Colonic mucosa (tissue), 4 donors: ENCODE measurements at regions not wholly inside any gene's neighbourhood (a gene's known extent, or its start where the extent isn't known, plus 50 kb on each side); places are given as distances from the start of the nearest gene placed in this dataset.

ENCODE experiments used
- DNase-seq: peaks from one replicate; pipeline ENCODE4 v3.0.0-alpha.2; 2020
- H3K27ac ChIP-seq: fragments of 200-600 bp; one replicate; pipeline ENCODE4 v1.8.0; 2021
- H3K27me3 ChIP-seq: fragments of 200-600 bp; one replicate; pipeline ENCODE4 v1.8.0; 2021
- H3K36me3 ChIP-seq: fragments of 200-600 bp; one replicate; pipeline ENCODE4 v1.8.0; 2021
- H3K4me1 ChIP-seq: fragments of 200-600 bp; one replicate; pipeline ENCODE4 v1.8.0; 2021; ENCODE audit warnings: mild to moderate bottlenecking
- H3K4me3 ChIP-seq: fragments of 200-600 bp; one replicate; pipeline ENCODE4 v1.8.0; 2021
- H3K9ac ChIP-seq, 2 donors: one replicate each; pipeline ENCODE4 v1.7.0; 2013; ENCODE audit warnings: control low read depth in 2 of 2, low read depth in 2 of 2, low read length in 2 of 2
- H3K9me3 ChIP-seq: fragments of 200-600 bp; one replicate; pipeline ENCODE4 v1.8.0; 2021
- CTCF ChIP-seq: fragments of 200-600 bp; IDR thresholded peaks from one replicate; pipeline ENCODE4 v1.8.0; 2022; ENCODE audit warnings: antibody characterized with exemption, mild to moderate bottlenecking
- intact Hi-C: fragments of 100-400 bp; cut with DNase I; formaldehyde crosslinking; loops from one replicate; pipeline ENCODE4 v1.14.1; 2022
- donor health status: healthy.
- donor health status: DM: no; HTN: no; CAD: no.
- donor health status: DM: no; HTN: no; CAD: no.

DNA sequence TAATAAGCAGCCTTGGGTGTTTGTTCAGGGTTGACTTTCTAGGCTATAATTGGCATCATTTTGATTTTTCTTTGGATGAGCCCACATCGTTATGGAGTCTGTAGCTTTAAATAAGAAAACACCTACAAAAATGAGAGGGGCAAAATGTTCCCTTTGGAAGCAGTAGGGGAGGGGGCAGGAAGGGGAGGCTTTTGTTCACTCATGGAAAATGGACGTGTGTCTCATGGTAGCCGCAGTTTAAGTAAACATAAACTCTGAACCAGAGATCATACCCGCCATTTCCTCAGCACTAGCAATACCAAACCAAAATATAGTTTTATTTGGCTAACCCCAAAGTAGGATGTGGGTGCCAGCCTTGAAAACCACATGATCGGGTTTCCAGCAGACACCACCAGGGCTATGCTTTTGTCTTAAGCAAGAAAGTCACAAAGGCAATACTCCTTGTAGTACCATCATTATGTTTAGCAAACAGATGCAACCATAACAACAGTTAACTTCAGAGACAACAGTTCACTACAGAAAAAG is 572.5 kb upstream of the JAG1 start:
- no peaks in the 10 kb centered on the region for H3K4me1 ChIP-seq
- DNase-seq: no peak
- intact Hi-C loops: no loop called here
- no peak overlapping the region for H3K27ac ChIP-seq
- H3K36me3 ChIP-seq: no peaks in the 10 kb centered on the region
- H3K9ac ChIP-seq: no peak overlapping the region
- TF ChIP-seq CTCF: no peak
- no peaks in the 10 kb centered on the region for H3K9me3 ChIP-seq
- H3K4me3 ChIP-seq: no peak overlapping the region
- H3K27me3 ChIP-seq: no peaks in the 10 kb centered on the region

GRCh38 chr20:11247046-11248010 is 573.5 kb upstream of the JAG1 start:
- no peak for DNase-seq
- H3K4me1 ChIP-seq: no peaks in the 10 kb centered on the region
- no peaks in the 10 kb centered on the region for H3K36me3 ChIP-seq
- no peaks in the 10 kb centered on the region for H3K27me3 ChIP-seq
- H3K9me3 ChIP-seq: no peaks in the 10 kb centered on the region
- H3K9ac ChIP-seq: no peak overlapping the region
- no peak for TF ChIP-seq CTCF
- H3K4me3 ChIP-seq: no peak overlapping the region
- H3K27ac ChIP-seq: no peak overlapping the region
- intact Hi-C loops: no loop called here

GRCh38 chr20:11248011-11248409 is 574.2 kb upstream of the JAG1 start:
- no peak for TF ChIP-seq CTCF
- no peaks in the 10 kb centered on the region for H3K27me3 ChIP-seq

GRCh38 chr20:11248687-11249638 is 575.2 kb upstream of the JAG1 start:
- no peak for TF ChIP-seq CTCF
- Histone ChIP-seq H3K27me3 (no peaks in the 10 kb centered on the region), H3K4me1 (no peaks in the 10 kb centered on the region), H3K27ac (no peak overlapping the region), H3K9ac (no peak overlapping the region), H3K36me3 (no peaks in the 10 kb centered on the region), H3K4me3 (no peak overlapping the region), H3K9me3 (no peaks in the 10 kb centered on the region)
- intact Hi-C loops: no loop called here
- DNase-seq: no peak

More at GRCh38 chr20:11248011-11248409, 574.2 kb upstream of the JAG1 start:
- no peak overlapping the region for H3K9ac ChIP-seq
- H3K36me3 ChIP-seq: no peaks in the 10 kb centered on the region
- H3K4me3 ChIP-seq: no peak overlapping the region
- H3K4me1 ChIP-seq: no peaks in the 10 kb centered on the region
- intact Hi-C loops: no loop called here
- no peak overlapping the region for H3K27ac ChIP-seq
- no peaks in the 10 kb centered on the region for H3K9me3 ChIP-seq
- DNase-seq: no peak

- Histone ChIP-seq H3K9me3 (no peaks in the 10 kb centered on the region), H3K27ac (no peak overlapping the region), H3K4me1 (no peaks in the 10 kb centered on the region), H3K27me3 (no peaks in the 10 kb centered on the region), H3K9ac (no peak overlapping the region), H3K4me3 (no peak overlapping the region), H3K36me3 (no peaks in the 10 kb centered on the region)
- TF ChIP-seq CTCF: no peak
- intact Hi-C loops: no loop called here
- DNase-seq: no peak
Measured at GRCh38 chr20:11249683-11250082, 575.9 kb upstream of the JAG1 start.
